NB4 (cell line): ENCODE measurements at regions not wholly inside any gene's neighbourhood (a gene's known extent, or its start where the extent isn't known, plus 50 kb on each side); places are given as distances from the start of the nearest gene placed in this dataset.

ENCODE experiments used
- TF ChIP-seq, protein P1 (sequence below): IDR thresholded peaks from one replicate; pipeline ENCODE4 v1.5.1; 2012; ENCODE audit warnings: low read depth, low read length
- TF ChIP-seq, protein P2 (sequence below): IDR thresholded peaks from 2 replicates; pipeline ENCODE4 v1.6.1; 2011; ENCODE audit warnings: low read depth, low read length

DNA sequence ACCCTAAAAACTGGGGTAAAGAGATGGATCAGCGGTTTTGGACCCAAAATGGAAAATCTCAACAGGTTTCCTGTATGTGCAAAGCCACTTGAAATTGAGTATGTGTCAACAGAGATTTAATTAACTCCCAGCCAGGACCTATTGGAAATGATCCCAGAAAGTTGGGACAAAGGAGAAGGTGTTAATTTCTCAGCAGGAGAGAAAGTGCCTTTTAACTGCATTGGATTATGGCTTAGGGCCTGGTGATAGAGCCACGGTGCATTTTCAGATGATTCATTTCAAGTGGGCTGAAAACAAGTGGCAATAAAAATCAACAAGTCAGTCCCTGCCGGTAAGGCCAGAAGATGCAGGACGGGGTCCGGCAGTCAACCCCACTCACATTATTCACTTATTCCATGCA is 80.2 kb upstream of the BCL11A start:
- TF ChIP-seq, protein P1, sequence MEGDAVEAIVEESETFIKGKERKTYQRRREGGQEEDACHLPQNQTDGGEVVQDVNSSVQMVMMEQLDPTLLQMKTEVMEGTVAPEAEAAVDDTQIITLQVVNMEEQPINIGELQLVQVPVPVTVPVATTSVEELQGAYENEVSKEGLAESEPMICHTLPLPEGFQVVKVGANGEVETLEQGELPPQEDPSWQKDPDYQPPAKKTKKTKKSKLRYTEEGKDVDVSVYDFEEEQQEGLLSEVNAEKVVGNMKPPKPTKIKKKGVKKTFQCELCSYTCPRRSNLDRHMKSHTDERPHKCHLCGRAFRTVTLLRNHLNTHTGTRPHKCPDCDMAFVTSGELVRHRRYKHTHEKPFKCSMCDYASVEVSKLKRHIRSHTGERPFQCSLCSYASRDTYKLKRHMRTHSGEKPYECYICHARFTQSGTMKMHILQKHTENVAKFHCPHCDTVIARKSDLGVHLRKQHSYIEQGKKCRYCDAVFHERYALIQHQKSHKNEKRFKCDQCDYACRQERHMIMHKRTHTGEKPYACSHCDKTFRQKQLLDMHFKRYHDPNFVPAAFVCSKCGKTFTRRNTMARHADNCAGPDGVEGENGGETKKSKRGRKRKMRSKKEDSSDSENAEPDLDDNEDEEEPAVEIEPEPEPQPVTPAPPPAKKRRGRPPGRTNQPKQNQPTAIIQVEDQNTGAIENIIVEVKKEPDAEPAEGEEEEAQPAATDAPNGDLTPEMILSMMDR: no peak
- TF ChIP-seq, protein P2, sequence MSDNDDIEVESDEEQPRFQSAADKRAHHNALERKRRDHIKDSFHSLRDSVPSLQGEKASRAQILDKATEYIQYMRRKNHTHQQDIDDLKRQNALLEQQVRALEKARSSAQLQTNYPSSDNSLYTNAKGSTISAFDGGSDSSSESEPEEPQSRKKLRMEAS: no peak
